Heart left ventricle (tissue), 16 donors: ENCODE measurements at regions not wholly inside any gene's neighbourhood (a gene's known extent, or its start where the extent isn't known, plus 50 kb on each side); places are given as distances from the start of the nearest gene placed in this dataset.

ENCODE experiments used
- ATAC-seq, 4 donors: fragments of 200-7000 bp; cut with Tn5 transposase; one replicate each; pipeline ENCODE4 v1.9.1; 2020 to 2022; ENCODE audit warnings: moderate library complexity in 4 of 4, mild to moderate bottlenecking in 3 of 4, moderate number of reproducible peaks in 1 of 4
- DNase-seq, 5 donors: peaks; one replicate each; pipeline ENCODE4 v3.0.0-alpha.2; 2020
- H3K27ac ChIP-seq, 12 donors: fragments of 200-600 bp; sonication (generic) in 4 of 12; one replicate each; pipeline versions ENCODE4 v1.5.0 to v1.8.0; 2016 to 2022; ENCODE audit warnings: mild to moderate bottlenecking in 2 of 12
- H3K27me3 ChIP-seq, 9 donors: fragments of 200-600 bp; sonication (generic) in 2 of 9; one replicate each; pipeline versions ENCODE4 v1.5.1 to v1.8.0; 2016 to 2022; ENCODE audit warnings: mild to moderate bottlenecking in 3 of 9
- H3K36me3 ChIP-seq, 9 donors: fragments of 200-600 bp; sonication (generic) in 2 of 9; one replicate each; pipeline versions ENCODE4 v1.5.0 to v1.8.0; 2018 to 2022; ENCODE audit warnings: mild to moderate bottlenecking in 2 of 9
- H3K4me1 ChIP-seq, 12 donors: fragments of 200-600 bp; sonication (generic) in 4 of 12; one replicate each; pipeline versions ENCODE4 v1.5.0 to v1.8.0; 2016 to 2022; ENCODE audit warnings: mild to moderate bottlenecking in 3 of 12
- H3K4me3 ChIP-seq, 12 donors: fragments of 200-600 bp; sonication (generic) in 4 of 12; one replicate each; pipeline versions ENCODE4 v1.5.0 to v1.8.0; 2017 to 2022; ENCODE audit warnings: mild to moderate bottlenecking in 9 of 12, moderate library complexity in 4 of 12
- H3K9me3 ChIP-seq, 12 donors: fragments of 200-600 bp; sonication (generic) in 4 of 12; one replicate each; pipeline versions ENCODE4 v1.5.0 to v1.8.0; 2016 to 2022; ENCODE audit warnings: mild to moderate bottlenecking in 1 of 12
- POLR2A ChIP-seq, 2 donors: fragments of 450-650 bp; IDR thresholded peaks; one replicate each; pipeline ENCODE4 v1.6.1; 2017; ENCODE audit warnings: antibody characterized with exemption in 2 of 2, mild to moderate bottlenecking in 2 of 2, moderate library complexity in 2 of 2
- WGBS, 4 donors: extraction: QIAGEN DNeasy Blood & Tissue Kit in 2 of 4; methylation state at CpG; one replicate each; pipeline versions ENCODE4 v1.1.5 to v1.1.7; 2013 to 2018; 5-methylcytosine and 5-hydroxymethylcytosine counted together
- intact Hi-C, 10 donors: fragments of 100-400 bp; cut with DNase I; formaldehyde crosslinking; loops; one replicate each; pipeline versions ENCODE4 v1.11.1 to v1.14.2; 2022
- TF ChIP-seq, protein P1 (sequence below), 12 donors: fragments of 200-600 bp; sonication (generic) in 4 of 12; IDR thresholded peaks; one replicate each; pipeline versions ENCODE4 v1.5.0 to v1.8.0; 2018 to 2022; ENCODE audit warnings: antibody characterized with exemption in 12 of 12, mild to moderate bottlenecking in 5 of 12
- donor health status: ischemic (EF 13 %, LVEDD 7.1; RV severe dilation, severe dysfunction).
- donor health status: healthy with polysubstance abuse.
- donor health status: DM: no; HTN: yes; CAD: no.
- donor health status: DM: no; HTN: no; CAD: no.
- donor health status: ischemic (EF 25% LVEDD 6.9; RV normal size, moderate dysfunction).
- donor health status: ischemic (EF 25% LVEDD 5.7; RV mildly dilated, moderate dysfunction).
- donor health status: healthy.
- donor health status: DM: yes; HTN: yes; CAD: no.
- donor health status: ischemic (EF 35%, LVEDD 5.7; RV mildly dilated, moderate dysfunction).
- donor health status: nonischemic (EF 11% LVEDD 7.7; RV severe dilation, severe dysfunction).
- donor health status: DM: yes; HTN: yes; CAD: no.
- donor health status: PGD.
- donor health status: ischemic (EF 29% LVEDD 5.4; RV normal size, mild dysfunction).
- donor health status: nonischemic (EF 23%, LVEDD 6.1; RV moderate dilation, normal function).

DNA sequence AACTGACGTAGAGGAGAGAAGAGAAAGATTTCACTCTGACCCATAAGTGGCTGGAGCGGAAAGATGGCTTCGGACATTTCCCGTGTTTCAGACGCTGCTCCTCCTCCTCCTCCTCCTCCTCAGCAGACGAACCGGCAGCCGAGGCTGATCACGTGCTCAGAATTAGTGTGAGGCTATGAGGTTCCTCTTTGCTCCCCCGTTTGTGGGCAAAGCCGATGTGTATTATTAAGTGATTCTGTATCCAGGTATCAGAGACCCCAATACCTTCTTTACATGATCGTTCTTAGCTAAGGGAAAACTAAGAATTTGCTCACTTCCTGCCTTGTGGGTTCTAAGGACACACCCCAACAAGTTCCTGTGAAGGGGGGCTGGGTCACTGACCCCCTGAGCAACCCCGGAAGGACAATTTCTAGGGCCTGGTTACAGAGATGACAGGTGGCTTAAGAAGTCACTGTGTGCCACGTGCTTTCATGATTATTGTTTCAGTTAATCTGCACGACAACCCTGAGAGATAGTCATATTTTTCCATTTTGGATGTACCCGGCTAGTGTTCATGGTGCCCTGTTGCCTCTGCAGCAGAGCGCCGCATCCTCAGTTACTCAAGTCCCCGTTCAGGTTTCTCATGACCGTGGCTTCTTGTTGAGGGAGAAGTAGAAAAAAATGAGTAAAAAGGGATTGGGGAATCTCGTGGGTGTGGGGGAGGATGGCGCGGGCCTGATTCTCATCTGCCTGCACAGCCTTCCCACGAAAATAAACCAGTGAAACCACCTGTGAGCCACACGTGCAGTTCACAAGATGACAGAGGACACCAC lies 671.8 kb downstream of the QKI start:
- H3K27ac ChIP-seq = peak overlapping the region; percentile 84 to 96 (median 88)
- ATAC-seq (peak; percentile 18 to 43 (median 32)), DNase-seq (no peak)
- TF ChIP-seq, protein P1, sequence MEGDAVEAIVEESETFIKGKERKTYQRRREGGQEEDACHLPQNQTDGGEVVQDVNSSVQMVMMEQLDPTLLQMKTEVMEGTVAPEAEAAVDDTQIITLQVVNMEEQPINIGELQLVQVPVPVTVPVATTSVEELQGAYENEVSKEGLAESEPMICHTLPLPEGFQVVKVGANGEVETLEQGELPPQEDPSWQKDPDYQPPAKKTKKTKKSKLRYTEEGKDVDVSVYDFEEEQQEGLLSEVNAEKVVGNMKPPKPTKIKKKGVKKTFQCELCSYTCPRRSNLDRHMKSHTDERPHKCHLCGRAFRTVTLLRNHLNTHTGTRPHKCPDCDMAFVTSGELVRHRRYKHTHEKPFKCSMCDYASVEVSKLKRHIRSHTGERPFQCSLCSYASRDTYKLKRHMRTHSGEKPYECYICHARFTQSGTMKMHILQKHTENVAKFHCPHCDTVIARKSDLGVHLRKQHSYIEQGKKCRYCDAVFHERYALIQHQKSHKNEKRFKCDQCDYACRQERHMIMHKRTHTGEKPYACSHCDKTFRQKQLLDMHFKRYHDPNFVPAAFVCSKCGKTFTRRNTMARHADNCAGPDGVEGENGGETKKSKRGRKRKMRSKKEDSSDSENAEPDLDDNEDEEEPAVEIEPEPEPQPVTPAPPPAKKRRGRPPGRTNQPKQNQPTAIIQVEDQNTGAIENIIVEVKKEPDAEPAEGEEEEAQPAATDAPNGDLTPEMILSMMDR (IDR thresholded peaks at IDR 0.05) = no peak
- no peak for TF ChIP-seq POLR2A (IDR thresholded peaks at IDR 0.05)
- intact Hi-C loops = no loop called here
- H3K4me1 ChIP-seq = peaks cover 0 to 25% (median 17%) of the 10 kb centered on the region in 12 donors
- 58 to 65% (median 62%) methylated on average over 25 of the region's 25 CpGs for WGBS, 4 donors
- no peaks in the 10 kb centered on the region for H3K36me3 ChIP-seq
- no peaks in the 10 kb centered on the region for H3K9me3 ChIP-seq
- no peaks in the 10 kb centered on the region for H3K27me3 ChIP-seq
- peak overlapping the region in 8 of 12 donors; percentile 14 to 40 (median 31) for H3K4me3 ChIP-seq

- ATAC-seq = peak; percentile 75 to 96 (median 94)
- H3K27me3 ChIP-seq = no peaks in the 10 kb centered on the region
- WGBS, 4 donors = 43 to 51% (median 47%) methylated on average over 33 of the region's 33 CpGs
- peak overlapping the region in 8 of 12 donors; percentile 14 to 40 (median 31) for H3K4me3 ChIP-seq
- H3K36me3 ChIP-seq = no peaks in the 10 kb centered on the region
- H3K4me1 ChIP-seq = peaks cover 0 to 25% (median 17%) of the 10 kb centered on the region in 12 donors
- peak; percentile 84 to 91 (median 86) for DNase-seq
- TF ChIP-seq, protein P1 (IDR thresholded peaks at IDR 0.05) = no peak
- TF ChIP-seq POLR2A (IDR thresholded peaks at IDR 0.05) = no peak
- intact Hi-C loops = no loop called here
- H3K9me3 ChIP-seq = no peaks in the 10 kb centered on the region
- peak overlapping the region; percentile 84 to 96 (median 88) for H3K27ac ChIP-seq
Observed at GRCh38 chr6:164085091-164086075, 670.9 kb downstream of the QKI start.

- DNase-seq = no peak
- no peak overlapping the region for H3K27ac ChIP-seq
- H3K4me3 ChIP-seq = no peak overlapping the region
- H3K9me3 ChIP-seq = no peaks in the 10 kb centered on the region
- no peaks in the 10 kb centered on the region for H3K27me3 ChIP-seq
- 95 to 100% (median 99%) methylated on average over 4 to 6 of the region's 6 CpGs for WGBS, 4 donors
- peaks cover 0 to 17% (median 9%) of the 10 kb centered on the region in 12 donors for H3K4me1 ChIP-seq
- intact Hi-C loops = loop anchor here in 1 of 10 donors (5.0 kb wide), 1 partner anchor 747 kb away; no protein-coding TSS in a partner anchor
- H3K36me3 ChIP-seq = no peaks in the 10 kb centered on the region
- TF ChIP-seq, protein P1 (IDR thresholded peaks at IDR 0.05) = no peak
- TF ChIP-seq POLR2A (IDR thresholded peaks at IDR 0.05) = no peak
- ATAC-seq = peak in 1 of 4 donors; percentile 19
Observed at GRCh38 chr6:164079275-164079600, 664.7 kb downstream of the QKI start.
